Mucosa of rectum (tissue), 2 donors: ENCODE measurements at regions not wholly inside any gene's neighbourhood (a gene's known extent, or its start where the extent isn't known, plus 50 kb on each side); places are given as distances from the start of the nearest gene placed in this dataset.

ENCODE experiments used
- H3K27ac ChIP-seq, 2 donors: one replicate each; pipeline ENCODE4 v1.7.0; 2013; ENCODE audit warnings: inconsistent platforms in 2 of 2, low read depth in 2 of 2, low read length in 2 of 2
- H3K27me3 ChIP-seq, 2 donors: one replicate each; pipeline ENCODE4 v1.7.0; 2013; ENCODE audit warnings: low read length in 2 of 2; ENCODE audit not compliant: control insufficient read depth in 2 of 2, insufficient read depth in 2 of 2
- H3K36me3 ChIP-seq, 2 donors: one replicate each; pipeline ENCODE4 v1.7.0; 2013; ENCODE audit warnings: low read length in 2 of 2; ENCODE audit not compliant: control insufficient read depth in 2 of 2, insufficient read depth in 2 of 2
- H3K4me1 ChIP-seq, 2 donors: one replicate each; pipeline ENCODE4 v1.7.0; 2013; ENCODE audit warnings: low read length in 2 of 2, mild to moderate bottlenecking in 1 of 2; ENCODE audit not compliant: control insufficient read depth in 2 of 2, insufficient read depth in 2 of 2
- H3K4me3 ChIP-seq, 2 donors: one replicate each; pipeline ENCODE4 v1.7.0; 2013; ENCODE audit warnings: low read length in 2 of 2
- H3K9ac ChIP-seq, 2 donors: one replicate each; pipeline ENCODE4 v1.7.0; 2013; ENCODE audit warnings: low read length in 2 of 2, low read depth in 1 of 2, mild to moderate bottlenecking in 1 of 2
- H3K9me3 ChIP-seq, 2 donors: one replicate each; pipeline ENCODE4 v1.7.0; 2013; ENCODE audit warnings: low read length in 2 of 2; ENCODE audit not compliant: control insufficient read depth in 2 of 2
- donor health status: healthy.
- donor health status: Normal muscosa, but diverticular disease.

- Histone ChIP-seq H3K27ac (no peak overlapping the region), H3K4me3 (no peak overlapping the region), H3K9ac (no peak overlapping the region), H3K27me3 (no peaks in the 10 kb centered on the region), H3K4me1 (no peaks in the 10 kb centered on the region), H3K36me3 (no peaks in the 10 kb centered on the region), H3K9me3 (no peaks in the 10 kb centered on the region)
Measured at GRCh38 chr13:33528896-33529295, 243.3 kb upstream of the STARD13 start.

- no peaks in the 10 kb centered on the region for H3K36me3 ChIP-seq
- peaks cover 0 to 2% of the 10 kb centered on the region in 2 donors for H3K4me1 ChIP-seq
- H3K4me3 ChIP-seq = no peak overlapping the region
- no peak overlapping the region for H3K9ac ChIP-seq
- no peaks in the 10 kb centered on the region for H3K9me3 ChIP-seq
- no peak overlapping the region for H3K27ac ChIP-seq
- no peaks in the 10 kb centered on the region for H3K27me3 ChIP-seq
Measured at GRCh38 chr13:33531484-33531883, 245.9 kb upstream of the STARD13 start.

- Histone ChIP-seq H3K27ac (no peak overlapping the region), H3K9ac (no peak overlapping the region), H3K36me3 (no peaks in the 10 kb centered on the region), H3K27me3 (no peaks in the 10 kb centered on the region), H3K4me1 (peaks cover 0 to 9% of the 10 kb centered on the region in 2 donors), H3K9me3 (no peaks in the 10 kb centered on the region), H3K4me3 (no peak overlapping the region)
Measured at GRCh38 chr13:33535061-33535460, 249.5 kb upstream of the STARD13 start.

GRCh38 chr13:33536601-33537000 is 251.0 kb upstream of the STARD13 start:
- Histone ChIP-seq H3K27ac (no peak overlapping the region), H3K9ac (no peak overlapping the region), H3K4me1 (peaks cover 0 to 9% of the 10 kb centered on the region in 2 donors), H3K36me3 (no peaks in the 10 kb centered on the region), H3K27me3 (no peaks in the 10 kb centered on the region), H3K9me3 (no peaks in the 10 kb centered on the region), H3K4me3 (no peak overlapping the region)

- Histone ChIP-seq H3K27ac (peak overlapping the region in 1 of 2 donors; percentile 4), H3K27me3 (no peaks in the 10 kb centered on the region), H3K4me3 (no peak overlapping the region), H3K4me1 (peaks cover 0 to 9% of the 10 kb centered on the region in 2 donors), H3K9ac (no peak overlapping the region), H3K36me3 (no peaks in the 10 kb centered on the region), H3K9me3 (no peaks in the 10 kb centered on the region)
Measured at GRCh38 chr13:33537026-33537425, 251.5 kb upstream of the STARD13 start.

GRCh38 chr13:33537676-33538075 is 252.1 kb upstream of the STARD13 start:
- H3K9ac ChIP-seq = no peak overlapping the region
- H3K4me3 ChIP-seq = no peak overlapping the region
- no peaks in the 10 kb centered on the region for H3K27me3 ChIP-seq
- H3K27ac ChIP-seq = peak overlapping the region in 1 of 2 donors; percentile 4
- no peaks in the 10 kb centered on the region for H3K36me3 ChIP-seq
- no peaks in the 10 kb centered on the region for H3K9me3 ChIP-seq
- peaks cover 0 to 9% of the 10 kb centered on the region in 2 donors for H3K4me1 ChIP-seq

GRCh38 chr13:33541456-33541855 is 255.9 kb upstream of the STARD13 start:
- Histone ChIP-seq H3K4me3 (peak overlapping the region in 1 of 2 donors; percentile 78), H3K27ac (peak overlapping the region; percentile 98 to 100), H3K4me1 (peaks cover 11 to 25% of the 10 kb centered on the region in 2 donors), H3K9ac (peak overlapping the region; percentile 72 to 87), H3K27me3 (no peaks in the 10 kb centered on the region), H3K9me3 (no peaks in the 10 kb centered on the region), H3K36me3 (no peaks in the 10 kb centered on the region)

- peaks cover 11 to 22% of the 10 kb centered on the region in 2 donors for H3K4me1 ChIP-seq
Measured at GRCh38 chr13:33541962-33542308, 256.4 kb upstream of the STARD13 start.

GRCh38 chr13:33542309-33543088 is 256.9 kb upstream of the STARD13 start:
- Histone ChIP-seq H3K4me1 (peaks cover 11 to 17% of the 10 kb centered on the region in 2 donors), H3K27ac (peak overlapping the region; percentile 98 to 100), H3K9ac (peak overlapping the region; percentile 87 to 96)

More at GRCh38 chr13:33541962-33542308, 256.4 kb upstream of the STARD13 start:
- no peaks in the 10 kb centered on the region for H3K36me3 ChIP-seq
- H3K9me3 ChIP-seq = no peaks in the 10 kb centered on the region
- H3K4me3 ChIP-seq = peak overlapping the region; percentile 78 to 84
- H3K9ac ChIP-seq = peak overlapping the region; percentile 72 to 87
- H3K27me3 ChIP-seq = no peaks in the 10 kb centered on the region
- peak overlapping the region; percentile 98 to 100 for H3K27ac ChIP-seq

GRCh38 chr13:33543089-33543459 is 257.5 kb upstream of the STARD13 start:
- H3K4me1 ChIP-seq = peaks cover 11 to 17% of the 10 kb centered on the region in 2 donors
- no peaks in the 10 kb centered on the region for H3K27me3 ChIP-seq
- peak overlapping the region; percentile 98 to 100 for H3K27ac ChIP-seq
- no peaks in the 10 kb centered on the region for H3K9me3 ChIP-seq
- H3K9ac ChIP-seq = peak overlapping the region; percentile 87 to 96
- peak overlapping the region; percentile 78 to 84 for H3K4me3 ChIP-seq
- no peaks in the 10 kb centered on the region for H3K36me3 ChIP-seq

More at GRCh38 chr13:33542309-33543088, 256.9 kb upstream of the STARD13 start:
- Histone ChIP-seq H3K36me3 (no peaks in the 10 kb centered on the region), H3K4me3 (peak overlapping the region; percentile 78 to 84), H3K9me3 (no peaks in the 10 kb centered on the region), H3K27me3 (no peaks in the 10 kb centered on the region)
